Stimulated activated naive CD8-positive, alpha-beta T cell treated with anti-CD3 and anti-CD28 coated beads, Interleukin-15, Interleukin-2, amounts not matched to agents 100 ng/mL and 50 ng/mL, for 24 hours (primary cell): ENCODE measurements at regions not wholly inside any gene's neighbourhood (a gene's known extent, or its start where the extent isn't known, plus 50 kb on each side); places are given as distances from the start of the nearest gene placed in this dataset.

Experiments used
- H3K27ac Mint-ChIP-seq: one replicate; pipeline ENCODE4 v1.8.0; 2021; ENCODE audit warnings: mild to moderate bottlenecking, mixed read lengths
- H3K27me3 Mint-ChIP-seq: one replicate; pipeline ENCODE4 v1.8.0; 2021; ENCODE audit warnings: mixed read lengths
- H3K36me3 Mint-ChIP-seq: one replicate; pipeline ENCODE4 v1.8.0; 2021; ENCODE audit warnings: low read depth, mixed read lengths
- H3K4me1 Mint-ChIP-seq: one replicate; pipeline ENCODE4 v1.8.0; 2021; ENCODE audit warnings: low read depth, mixed read lengths
- H3K4me3 Mint-ChIP-seq: one replicate; pipeline ENCODE4 v1.8.0; 2021; ENCODE audit warnings: mild to moderate bottlenecking, mixed read lengths
- H3K9me3 Mint-ChIP-seq: one replicate; pipeline ENCODE4 v1.8.0; 2021; ENCODE audit warnings: mixed read lengths

DNA sequence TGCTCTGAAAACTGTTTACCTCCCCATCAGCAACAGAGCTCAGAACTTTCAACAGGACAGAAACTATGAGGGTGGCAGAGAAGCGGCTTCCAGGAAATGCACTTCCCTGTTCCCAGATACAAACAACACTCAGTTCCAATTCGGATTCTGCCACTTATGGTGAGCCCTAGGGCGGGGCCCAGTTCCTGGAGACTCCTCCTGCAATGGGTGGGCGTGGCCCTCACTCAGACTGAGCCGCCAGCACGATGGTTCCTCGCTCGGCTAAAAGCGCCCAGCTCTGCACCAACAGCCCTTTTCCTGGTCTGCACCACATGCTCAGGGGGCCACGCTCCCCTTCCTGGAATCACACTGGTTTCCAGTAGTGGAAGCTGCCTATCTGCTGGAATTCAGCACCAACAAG lies 314.1 kb downstream of the CTTN start:
- Mint-ChIP-seq H3K27ac (no peak overlapping the region), H3K4me3 (no peak overlapping the region), H3K27me3 (peaks cover 12% of the 10 kb centered on the region), H3K9me3 (no peaks in the 10 kb centered on the region), H3K36me3 (no peaks in the 10 kb centered on the region), H3K4me1 (no peaks in the 10 kb centered on the region)

DNA sequence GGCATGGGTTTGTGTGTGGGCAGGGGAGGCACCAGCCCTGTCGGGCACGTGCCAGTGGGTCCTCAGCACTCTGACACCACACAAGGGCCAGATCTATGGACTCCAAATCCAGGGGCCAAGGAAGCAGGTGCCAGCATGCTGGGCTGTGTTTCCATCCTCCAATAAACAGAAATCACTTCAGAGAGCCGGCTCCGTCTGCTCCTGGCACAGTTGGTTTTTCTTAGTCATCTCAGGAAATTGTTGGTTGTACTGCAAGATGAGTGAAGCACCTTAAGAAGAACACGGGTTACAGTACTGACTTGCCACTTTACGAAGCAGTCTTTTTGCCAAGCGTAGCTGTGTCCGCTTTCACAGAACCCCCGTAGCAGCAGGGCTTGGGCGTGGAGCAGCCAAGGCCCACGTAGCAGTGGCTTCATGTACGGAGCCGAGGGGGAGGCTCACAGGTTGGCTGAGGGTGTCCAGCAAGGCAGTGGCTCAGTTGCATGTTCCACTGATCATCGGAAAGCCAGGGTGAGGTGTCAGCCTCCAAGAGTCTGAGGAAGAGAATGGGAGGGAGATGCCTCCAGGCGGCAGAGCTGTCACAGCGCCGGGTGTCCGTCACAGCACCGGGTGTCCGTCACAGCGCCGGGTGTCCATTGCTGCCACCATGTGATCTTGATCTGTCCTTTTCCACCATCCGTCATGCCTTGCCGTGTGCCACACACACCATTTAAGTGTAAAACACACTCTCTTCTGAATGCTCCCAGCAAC lies 314.9 kb downstream of the CTTN start:
- no peaks in the 10 kb centered on the region for H3K9me3 Mint-ChIP-seq
- no peaks in the 10 kb centered on the region for H3K36me3 Mint-ChIP-seq
- H3K4me3 Mint-ChIP-seq = no peak overlapping the region
- H3K27ac Mint-ChIP-seq = no peak overlapping the region
- no peaks in the 10 kb centered on the region for H3K4me1 Mint-ChIP-seq
- peaks cover 12% of the 10 kb centered on the region for H3K27me3 Mint-ChIP-seq

DNA sequence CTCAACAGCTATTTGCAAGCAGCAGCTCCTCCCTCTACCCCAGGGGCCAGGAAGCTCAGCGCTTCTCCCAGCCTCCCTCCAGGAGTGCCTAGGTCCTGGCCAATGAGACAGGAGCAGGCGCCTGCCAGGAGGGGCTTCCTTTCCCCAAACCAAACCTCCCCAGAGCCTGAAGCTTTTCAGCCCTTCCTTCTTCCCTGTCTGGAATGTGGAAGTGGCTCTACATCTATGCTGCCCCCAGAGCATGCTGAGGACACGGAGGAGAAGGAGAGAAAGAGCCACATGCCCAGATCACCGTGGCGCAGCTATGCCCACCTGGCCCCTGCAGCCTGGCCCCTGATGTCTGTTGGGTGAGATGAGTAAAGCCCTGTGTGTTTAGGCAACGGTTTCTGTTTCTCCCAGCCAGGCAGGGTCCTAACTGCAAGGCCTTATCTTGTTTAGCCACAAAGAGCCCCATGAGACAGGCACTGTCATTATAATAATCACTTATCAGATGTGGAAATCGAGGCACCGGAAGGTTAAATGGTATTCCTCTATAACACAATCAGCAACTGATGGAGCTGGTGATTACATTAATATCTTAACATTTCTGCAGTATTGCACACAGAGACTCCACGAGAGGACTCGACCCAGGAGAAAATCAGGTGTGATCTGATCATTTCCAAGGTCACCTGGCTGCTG lies 315.8 kb downstream of the CTTN start:
- Mint-ChIP-seq H3K27me3 (peaks cover 12% of the 10 kb centered on the region), H3K27ac (no peak overlapping the region)

DNA sequence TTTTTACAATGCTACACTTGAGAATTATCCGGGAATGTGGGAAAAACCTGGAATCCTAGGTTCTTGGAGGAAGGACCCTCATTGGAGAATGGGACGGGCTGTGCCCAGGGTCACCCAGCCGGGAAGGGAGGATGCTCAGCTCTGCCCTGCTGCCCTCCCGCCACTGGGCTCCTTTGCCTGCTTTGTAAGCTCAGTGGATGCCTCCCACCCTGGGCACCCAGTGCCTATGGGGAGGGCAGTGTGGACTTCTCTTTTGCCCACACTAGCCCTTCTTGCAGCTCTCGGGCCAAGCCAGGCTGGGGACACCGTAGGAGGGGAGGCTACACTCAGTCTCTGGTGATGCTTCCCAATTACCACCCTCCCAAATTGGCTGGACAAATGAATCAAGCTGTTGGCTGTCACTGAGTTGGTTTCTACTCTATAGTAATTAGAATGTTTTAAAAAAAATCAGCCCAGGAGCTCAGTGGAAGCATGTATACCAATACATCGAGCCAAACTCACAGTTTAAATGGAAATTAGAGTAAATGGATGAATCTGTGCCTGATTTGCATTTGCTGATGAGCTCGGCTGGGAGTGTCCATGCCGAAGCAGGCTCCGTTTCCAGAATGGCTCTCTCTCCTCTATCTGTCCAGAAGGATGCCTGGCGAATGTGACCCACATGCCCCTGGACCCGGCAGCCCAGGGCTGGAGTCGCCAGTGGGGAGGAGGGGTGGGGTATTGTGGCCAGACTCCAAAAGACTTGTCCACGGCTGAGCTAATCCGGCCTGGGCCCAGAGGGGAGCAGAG lies 317.0 kb downstream of the CTTN start:
- Mint-ChIP-seq H3K27ac (no peak overlapping the region), H3K4me1 (no peaks in the 10 kb centered on the region), H3K27me3 (peaks cover 12% of the 10 kb centered on the region), H3K4me3 (no peak overlapping the region), H3K36me3 (no peaks in the 10 kb centered on the region), H3K9me3 (no peaks in the 10 kb centered on the region)

More for the DNA sequence above, 315.8 kb downstream of the CTTN start:
- Mint-ChIP-seq H3K4me3 (no peak overlapping the region), H3K4me1 (no peaks in the 10 kb centered on the region), H3K9me3 (no peaks in the 10 kb centered on the region), H3K36me3 (no peaks in the 10 kb centered on the region)

DNA sequence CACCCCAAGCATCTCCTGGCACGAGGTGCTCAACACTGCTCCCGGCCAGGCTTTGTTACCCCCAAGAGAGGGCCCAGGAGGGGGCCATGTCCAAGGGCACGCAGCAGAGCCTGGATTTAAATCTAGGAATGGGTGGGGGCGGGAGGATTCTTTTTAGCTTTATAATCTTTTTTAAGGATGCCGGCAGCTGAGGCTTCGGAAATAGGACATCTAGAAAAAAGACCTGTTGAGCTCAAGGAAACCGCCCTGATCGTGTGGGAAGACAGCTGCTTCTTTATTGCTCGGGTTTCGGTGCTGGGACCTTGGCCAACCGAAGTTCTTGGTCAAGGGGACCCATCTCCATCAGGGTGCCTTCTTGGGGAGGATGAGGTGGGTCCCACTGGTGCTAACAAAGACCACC lies 317.9 kb downstream of the CTTN start:
- Mint-ChIP-seq H3K4me3 (no peak overlapping the region), H3K27me3 (peaks cover 12% of the 10 kb centered on the region), H3K4me1 (no peaks in the 10 kb centered on the region), H3K27ac (no peak overlapping the region), H3K9me3 (no peaks in the 10 kb centered on the region), H3K36me3 (no peaks in the 10 kb centered on the region)

DNA sequence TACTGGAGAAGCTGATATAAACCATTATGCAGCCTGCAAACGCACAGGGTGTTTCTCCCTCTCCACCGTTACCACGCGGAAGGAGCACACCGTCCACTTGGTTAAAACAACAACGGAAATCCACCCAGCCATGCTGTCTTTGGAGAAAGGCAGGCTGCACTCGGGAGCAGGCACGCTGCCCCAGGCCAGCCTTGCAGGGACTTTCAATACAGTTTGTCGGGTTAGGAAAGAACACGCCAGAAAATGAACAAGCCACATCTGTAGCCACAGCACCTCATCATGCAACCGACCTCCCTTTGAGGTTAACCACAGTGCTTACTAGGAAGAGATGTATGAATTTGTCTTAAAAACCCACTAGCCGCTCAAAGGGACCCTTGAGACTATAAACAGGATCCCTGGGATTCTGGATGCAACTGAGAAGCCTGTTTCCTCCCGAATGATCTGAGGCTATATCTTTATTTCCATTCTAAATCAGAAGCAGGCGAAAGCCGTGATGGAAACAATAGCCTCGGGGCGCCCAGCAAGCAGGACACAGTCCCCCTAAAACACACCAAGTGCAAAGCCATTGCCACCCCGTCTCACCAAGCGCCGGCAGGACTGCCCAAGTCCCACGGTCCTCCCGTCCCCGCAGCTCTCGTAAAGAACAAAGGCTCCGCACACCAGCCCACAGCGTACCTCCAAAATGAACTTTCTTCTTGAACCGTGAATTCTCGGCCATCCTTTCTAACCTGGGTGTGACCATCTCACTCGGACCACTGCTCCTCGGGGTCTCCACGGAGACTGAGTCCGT lies 318.9 kb downstream of the CTTN start:
- H3K9me3 Mint-ChIP-seq = no peaks in the 10 kb centered on the region
- H3K4me1 Mint-ChIP-seq = no peaks in the 10 kb centered on the region
- H3K36me3 Mint-ChIP-seq = no peaks in the 10 kb centered on the region
- peaks cover 12% of the 10 kb centered on the region for H3K27me3 Mint-ChIP-seq
- H3K27ac Mint-ChIP-seq = no peak overlapping the region
- H3K4me3 Mint-ChIP-seq = no peak overlapping the region

DNA sequence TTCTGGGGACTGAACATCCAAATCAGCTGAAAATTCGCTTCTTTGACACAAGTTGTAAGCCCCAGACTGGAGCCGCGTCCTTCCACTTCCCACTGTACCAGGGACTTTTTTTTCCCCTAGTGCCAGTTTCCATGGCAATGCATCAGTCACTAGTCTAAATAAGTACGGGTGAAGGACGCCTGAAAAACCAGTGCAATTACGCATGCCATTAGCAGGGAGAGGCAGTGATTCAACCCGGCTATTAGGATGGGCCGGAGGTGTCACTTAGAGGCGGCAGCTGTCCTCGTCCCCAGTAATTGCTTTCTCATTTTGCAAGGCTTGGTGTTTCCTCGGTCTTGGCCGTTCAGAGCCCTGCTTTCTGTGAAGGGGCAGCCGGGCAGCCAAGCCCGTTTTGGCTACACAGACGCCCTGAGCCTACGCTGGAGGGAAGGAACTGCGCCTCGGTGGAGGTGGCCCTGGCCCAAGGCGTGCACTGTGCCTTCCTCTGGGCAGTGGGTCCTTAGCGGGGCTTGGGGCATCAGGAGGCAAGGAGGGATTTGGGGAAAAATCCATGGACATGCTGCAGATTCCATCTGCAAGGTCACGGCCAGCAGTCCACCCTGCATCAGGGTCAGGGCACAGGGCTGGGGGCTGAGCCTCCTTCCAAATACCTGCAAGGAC lies 319.7 kb downstream of the CTTN start:
- no peak overlapping the region for H3K4me3 Mint-ChIP-seq
- peaks cover 12% of the 10 kb centered on the region for H3K27me3 Mint-ChIP-seq
- H3K4me1 Mint-ChIP-seq = no peaks in the 10 kb centered on the region
- no peaks in the 10 kb centered on the region for H3K36me3 Mint-ChIP-seq
- no peak overlapping the region for H3K27ac Mint-ChIP-seq
- H3K9me3 Mint-ChIP-seq = no peaks in the 10 kb centered on the region

DNA sequence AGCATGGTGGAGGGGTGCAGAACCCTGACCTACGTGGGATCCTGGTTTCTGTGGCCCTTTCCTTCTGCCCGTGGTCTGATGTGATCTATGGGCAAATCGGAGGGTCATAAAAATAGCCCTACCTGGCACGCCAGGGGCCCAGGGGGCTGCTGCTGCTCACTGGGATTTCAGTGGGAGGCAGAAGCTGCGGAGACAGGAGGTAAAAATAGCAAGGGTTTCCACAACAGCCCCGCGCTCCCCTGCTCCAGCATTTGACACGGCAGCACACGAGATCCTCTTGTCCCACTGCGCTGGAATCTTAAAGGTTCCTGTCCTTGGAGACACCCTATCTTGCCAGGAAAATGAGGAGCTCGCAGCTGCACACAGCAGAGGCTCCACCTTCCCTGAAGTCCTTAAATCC lies 321.2 kb downstream of the CTTN start:
- no peaks in the 10 kb centered on the region for H3K36me3 Mint-ChIP-seq
- peaks cover 10% of the 10 kb centered on the region for H3K27me3 Mint-ChIP-seq
- H3K4me3 Mint-ChIP-seq = no peak overlapping the region

DNA sequence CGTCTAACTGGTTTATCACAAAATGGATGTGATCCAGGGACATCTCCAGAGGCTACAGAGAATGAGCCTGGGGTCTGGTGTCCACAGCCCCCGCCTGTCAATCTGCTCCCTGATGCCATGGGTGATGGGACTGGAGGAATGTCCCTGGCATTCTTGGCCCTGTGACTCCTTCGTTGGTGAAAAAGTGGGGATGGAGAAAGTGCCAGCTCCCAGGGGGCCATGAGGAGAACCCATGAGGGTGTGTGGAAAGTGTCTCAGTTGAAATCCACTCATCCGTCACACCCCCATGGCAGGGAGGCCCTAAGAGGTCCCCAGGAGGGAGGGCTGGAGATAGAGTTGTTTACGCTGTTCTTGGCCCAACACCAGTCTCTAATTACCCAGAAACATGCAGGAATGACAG lies 322.0 kb downstream of the CTTN start:
- H3K27me3 Mint-ChIP-seq = peaks cover 7% of the 10 kb centered on the region
- no peaks in the 10 kb centered on the region for H3K36me3 Mint-ChIP-seq
- no peak overlapping the region for H3K4me3 Mint-ChIP-seq
- H3K27ac Mint-ChIP-seq = no peak overlapping the region
- H3K9me3 Mint-ChIP-seq = no peaks in the 10 kb centered on the region
- no peaks in the 10 kb centered on the region for H3K4me1 Mint-ChIP-seq

More for the DNA sequence above, 321.2 kb downstream of the CTTN start:
- H3K4me1 Mint-ChIP-seq = no peaks in the 10 kb centered on the region
- H3K9me3 Mint-ChIP-seq = no peaks in the 10 kb centered on the region
- H3K27ac Mint-ChIP-seq = no peak overlapping the region

DNA sequence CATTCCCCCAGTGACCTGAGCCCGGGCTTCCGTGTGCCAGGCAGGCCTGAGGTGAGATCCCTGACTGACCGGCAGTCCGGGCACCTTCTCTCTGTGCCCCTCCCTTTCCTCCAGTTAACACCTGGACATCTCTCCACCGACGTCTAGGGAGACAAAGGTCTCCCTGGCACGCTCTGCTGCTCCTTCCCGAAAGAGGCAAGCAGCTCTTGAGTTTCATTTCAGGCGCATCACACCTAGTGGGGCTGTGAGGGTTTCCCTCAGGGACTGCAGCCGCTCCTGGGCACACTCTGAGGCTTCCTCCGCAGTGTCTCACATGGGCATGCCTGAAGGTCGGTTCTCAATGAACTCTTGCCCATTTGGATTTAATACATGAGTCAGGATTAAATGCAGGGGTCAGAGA lies 322.7 kb downstream of the CTTN start:
- H3K27ac Mint-ChIP-seq = no peak overlapping the region
- H3K4me3 Mint-ChIP-seq = no peak overlapping the region
- H3K27me3 Mint-ChIP-seq = peaks cover 7% of the 10 kb centered on the region
- no peaks in the 10 kb centered on the region for H3K9me3 Mint-ChIP-seq
- H3K4me1 Mint-ChIP-seq = no peaks in the 10 kb centered on the region
- H3K36me3 Mint-ChIP-seq = no peaks in the 10 kb centered on the region

DNA sequence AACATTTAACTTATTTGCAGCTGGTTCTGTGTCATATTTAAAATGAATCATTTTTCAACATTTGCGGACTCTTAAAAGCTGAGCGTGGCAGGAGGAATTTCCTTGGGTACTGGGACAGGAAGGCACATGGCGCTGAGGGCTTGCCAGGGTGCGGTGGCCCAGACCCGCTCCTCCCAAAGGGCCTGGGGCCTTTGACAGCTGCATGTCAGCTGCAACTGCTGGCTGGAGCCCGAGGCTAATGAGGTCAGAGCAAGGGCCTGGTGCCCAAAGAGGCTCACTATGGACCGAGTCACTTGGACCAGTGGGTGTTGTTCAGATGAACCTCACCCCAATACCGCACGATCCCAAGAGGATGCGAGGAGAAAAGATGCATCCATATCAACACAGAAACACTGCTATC lies 326.9 kb downstream of the CTTN start:
- no peak overlapping the region for H3K27ac Mint-ChIP-seq
- H3K4me3 Mint-ChIP-seq = no peak overlapping the region
- no peaks in the 10 kb centered on the region for H3K27me3 Mint-ChIP-seq

DNA sequence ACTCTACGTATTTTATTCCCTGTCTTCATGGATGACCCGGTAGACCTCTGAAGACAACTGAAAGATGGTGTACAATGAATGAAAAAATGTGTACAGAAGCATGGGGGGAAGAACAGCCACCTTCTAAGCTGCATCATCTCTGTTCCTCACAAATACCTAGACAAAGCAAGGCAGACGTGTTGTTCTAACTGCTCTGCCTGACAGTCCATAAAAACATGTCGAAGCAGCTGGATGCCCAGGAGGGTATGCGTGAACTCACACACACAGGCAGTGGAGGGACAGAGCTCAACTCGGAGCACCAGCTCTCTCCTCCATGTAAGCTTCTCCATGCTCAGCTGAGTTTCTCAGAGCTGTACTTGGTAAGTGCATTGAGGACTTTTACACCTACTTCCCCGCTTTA lies 327.4 kb downstream of the CTTN start:
- Mint-ChIP-seq H3K9me3 (peaks cover 6% of the 10 kb centered on the region), H3K27me3 (no peaks in the 10 kb centered on the region), H3K36me3 (no peaks in the 10 kb centered on the region), H3K27ac (no peak overlapping the region), H3K4me3 (no peak overlapping the region), H3K4me1 (no peaks in the 10 kb centered on the region)

More for the DNA sequence above, 326.9 kb downstream of the CTTN start:
- H3K9me3 Mint-ChIP-seq = peaks cover 6% of the 10 kb centered on the region
- no peaks in the 10 kb centered on the region for H3K4me1 Mint-ChIP-seq
- H3K36me3 Mint-ChIP-seq = no peaks in the 10 kb centered on the region

DNA sequence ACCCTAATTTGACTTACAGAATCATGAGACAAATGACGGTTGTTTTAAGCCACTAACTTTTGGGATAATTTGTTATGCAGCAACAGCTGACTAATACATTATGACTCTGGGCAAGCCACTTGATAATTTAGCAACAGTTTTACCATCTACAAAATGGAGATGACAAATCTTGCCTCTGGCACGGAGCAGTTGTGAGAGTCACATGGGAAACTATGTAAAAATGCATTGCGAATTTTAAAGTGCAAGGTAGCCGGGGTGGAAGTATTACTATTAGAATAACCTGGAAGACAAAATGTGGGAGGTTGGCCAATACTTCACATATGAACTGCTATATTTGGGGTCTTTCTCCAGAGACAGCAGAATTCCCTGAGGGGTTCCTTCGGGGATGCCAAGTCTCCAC lies 328.7 kb downstream of the CTTN start:
- Mint-ChIP-seq H3K4me1 (no peaks in the 10 kb centered on the region), H3K36me3 (no peaks in the 10 kb centered on the region), H3K9me3 (peaks cover 6% of the 10 kb centered on the region), H3K27ac (no peak overlapping the region), H3K27me3 (no peaks in the 10 kb centered on the region), H3K4me3 (no peak overlapping the region)

DNA sequence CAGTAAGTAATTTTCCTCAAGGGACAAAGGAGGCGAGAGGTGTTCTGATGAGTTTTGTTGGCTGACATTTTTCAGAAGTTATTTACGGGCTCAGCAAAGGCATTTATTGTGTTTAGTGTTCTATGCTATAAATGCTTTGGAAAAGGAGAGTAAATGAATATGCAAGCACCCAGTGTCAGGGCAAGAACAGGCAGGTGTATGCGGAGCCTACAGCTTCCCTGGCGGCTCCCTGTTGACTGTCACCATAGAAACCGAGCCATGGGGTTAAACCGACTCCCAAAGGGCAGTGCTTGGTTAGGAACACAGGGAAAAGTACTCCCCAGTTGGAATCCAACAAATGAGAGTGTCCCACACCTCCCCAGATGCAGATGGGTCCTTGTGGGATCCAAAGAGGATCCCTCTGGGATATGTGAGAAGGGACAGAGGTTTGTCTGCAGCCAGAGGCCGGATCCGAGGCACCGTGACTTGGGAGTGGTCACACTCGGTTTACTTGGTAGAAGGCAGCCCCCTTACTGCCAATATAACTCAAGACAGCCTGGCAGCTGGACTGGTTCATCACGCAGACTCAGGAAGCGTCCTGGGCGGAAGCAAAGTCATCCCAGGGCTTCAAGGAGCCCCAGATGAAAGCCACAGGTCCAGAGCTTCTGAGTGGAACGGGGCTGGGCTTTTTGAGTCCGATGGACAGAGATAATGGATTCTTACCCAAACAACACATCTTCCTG lies 329.7 kb downstream of the CTTN start:
- peaks cover 6% of the 10 kb centered on the region for H3K9me3 Mint-ChIP-seq
- H3K4me1 Mint-ChIP-seq = no peaks in the 10 kb centered on the region
- H3K27me3 Mint-ChIP-seq = no peaks in the 10 kb centered on the region
- H3K27ac Mint-ChIP-seq = no peak overlapping the region
- H3K36me3 Mint-ChIP-seq = no peaks in the 10 kb centered on the region
- no peak overlapping the region for H3K4me3 Mint-ChIP-seq
